HK-2 (cell line): ENCODE measurements at regions not wholly inside any gene's neighbourhood (a gene's known extent, or its start where the extent isn't known, plus 50 kb on each side); places are given as distances from the start of the nearest gene placed in this dataset.

ENCODE experiments used
- DNase-seq: peaks from one replicate; pipeline ENCODE4 v3.0.0-alpha.2; 2018; ENCODE audit not compliant: unreplicated experiment

- no peak for DNase-seq
These were observed 474.1 kb downstream of the FLRT2 start for GRCh38 chr14:86003998-86004397.

- no peak for DNase-seq
These were observed 466.6 kb downstream of the FLRT2 start for GRCh38 chr14:85996551-85996950.

GRCh38 chr14:85991156-85991555, 461.2 kb downstream of the FLRT2 start:
- no peak for DNase-seq

- DNase-seq, result no peak
These were observed 458.0 kb downstream of the FLRT2 start for GRCh38 chr14:85987907-85988306.

- no peak for DNase-seq
These were observed 457.3 kb downstream of the FLRT2 start for GRCh38 chr14:85987292-85987691.

GRCh38 chr14:85978582-85979250, 448.8 kb downstream of the FLRT2 start:
- DNase-seq, result no peak

GRCh38 chr14:85974602-85975001, 444.7 kb downstream of the FLRT2 start:
- DNase-seq, result no peak

GRCh38 chr14:85963486-85963885, 433.5 kb downstream of the FLRT2 start:
- DNase-seq, result no peak

GRCh38 chr14:85960756-85961155, 430.8 kb downstream of the FLRT2 start:
- DNase-seq, result no peak

- no peak for DNase-seq
These were observed 429.1 kb downstream of the FLRT2 start for GRCh38 chr14:85959063-85959462.

- no peak for DNase-seq
These were observed 428.1 kb downstream of the FLRT2 start for GRCh38 chr14:85958069-85958468.

GRCh38 chr14:85953265-85953664, 423.3 kb downstream of the FLRT2 start:
- no peak for DNase-seq

GRCh38 chr14:85948153-85948552, 418.2 kb downstream of the FLRT2 start:
- DNase-seq, result no peak

GRCh38 chr14:85947461-85948139, 417.7 kb downstream of the FLRT2 start:
- DNase-seq, result no peak

GRCh38 chr14:85943192-85943591, 413.2 kb downstream of the FLRT2 start:
- no peak for DNase-seq

GRCh38 chr14:85934886-85935254, 404.9 kb downstream of the FLRT2 start:
- DNase-seq, result no peak

GRCh38 chr14:85934123-85934885, 404.4 kb downstream of the FLRT2 start:
- no peak for DNase-seq

GRCh38 chr14:85921241-85921640, 391.3 kb downstream of the FLRT2 start:
- DNase-seq, result no peak

- DNase-seq, result no peak
These were observed 387.8 kb downstream of the FLRT2 start for GRCh38 chr14:85917716-85918115.

GRCh38 chr14:85915711-85916110, 385.8 kb downstream of the FLRT2 start:
- DNase-seq, result no peak

GRCh38 chr14:85912141-85912540, 382.2 kb downstream of the FLRT2 start:
- no peak for DNase-seq

GRCh38 chr14:85911044-85911443, 381.1 kb downstream of the FLRT2 start:
- DNase-seq, result no peak

- DNase-seq, result no peak
These were observed 379.6 kb downstream of the FLRT2 start for GRCh38 chr14:85909581-85909980.
